GM23338 (cell line): ENCODE measurements at regions not wholly inside any gene's neighbourhood (a gene's known extent, or its start where the extent isn't known, plus 50 kb on each side); places are given as distances from the start of the nearest gene placed in this dataset.

Experiments
- ATAC-seq: fragments of 200-7000 bp; cut with Tn5 transposase; 3 replicates; pipeline ENCODE4 v1.9.1; 2020
- DNase-seq: peaks from one replicate; pipeline ENCODE4 v3.0.0-alpha.2; 2015; ENCODE audit warnings: low spot score
- H2AFZ ChIP-seq: fragments of 200-600 bp; sonication (generic); 2 replicates; pipeline ENCODE4 v1.8.0; 2016; ENCODE audit warnings: antibody characterized with exemption, mild to moderate bottlenecking, moderate library complexity
- H3F3A ChIP-seq: fragments of 200-600 bp; sonication (generic); replicated peaks from 2 replicates; pipeline ENCODE4 v1.8.0; 2017; ENCODE audit warnings: antibody characterized with exemption, mixed run types, low read depth
- H3K27ac ChIP-seq: fragments of 200-600 bp; sonication (generic); 2 replicates; pipeline ENCODE4 v1.6.1; 2016; ENCODE audit warnings: low read depth
- H3K27me3 ChIP-seq: fragments of 200-600 bp; sonication (generic); 2 replicates; pipeline ENCODE4 v1.8.0; 2016; ENCODE audit warnings: mild to moderate bottlenecking, mixed run types, moderate library complexity; ENCODE audit not compliant: insufficient read depth
- H3K36me3 ChIP-seq: fragments of 200-600 bp; sonication (generic); 2 replicates; pipeline ENCODE4 v1.8.0; 2016; ENCODE audit warnings: mild to moderate bottlenecking; ENCODE audit not compliant: insufficient read depth
- H3K4me1 ChIP-seq: fragments of 200-600 bp; sonication (generic); 2 replicates; pipeline ENCODE4 v1.8.0; 2016; ENCODE audit warnings: mild to moderate bottlenecking, moderate library complexity; ENCODE audit not compliant: insufficient read depth
- H3K4me2 ChIP-seq: fragments of 200-600 bp; sonication (generic); 2 replicates; pipeline ENCODE4 v1.7.1; 2017; ENCODE audit warnings: mixed run types
- H3K4me3 ChIP-seq: fragments of 200-600 bp; sonication (generic); 2 replicates; pipeline ENCODE4 v1.6.1; 2016; ENCODE audit warnings: mixed run types
- H3K79me2 ChIP-seq: fragments of 200-600 bp; sonication (generic); replicated peaks from 2 replicates; pipeline ENCODE4 v1.8.0; 2017; ENCODE audit warnings: mild to moderate bottlenecking; ENCODE audit not compliant: insufficient read depth
- H3K9me2 ChIP-seq: fragments of 200-600 bp; sonication (generic); 2 replicates; pipeline ENCODE4 v1.8.0; 2017; ENCODE audit not compliant: insufficient read depth
- H4K20me1 ChIP-seq: fragments of 200-600 bp; sonication (generic); replicated peaks from 2 replicates; pipeline ENCODE4 v1.8.0; 2017; ENCODE audit warnings: mild to moderate bottlenecking; ENCODE audit not compliant: insufficient read depth
- H3K27ac Mint-ChIP-seq: 2 replicates; pipeline ENCODE4 v1.8.0; 2020; ENCODE audit warnings: inconsistent platforms, mild to moderate bottlenecking, moderate library complexity, mixed read lengths
- H3K27me3 Mint-ChIP-seq: 3 replicates; pipeline ENCODE4 v1.8.0; 2022; ENCODE audit warnings: low read depth, mild to moderate bottlenecking, moderate library complexity, mixed read lengths, inconsistent platforms; ENCODE audit not compliant: insufficient read depth, poor library complexity
- H3K36me3 Mint-ChIP-seq: 3 replicates; pipeline ENCODE4 v1.8.0; 2021; ENCODE audit warnings: low read depth, mild to moderate bottlenecking, inconsistent platforms, moderate library complexity, mixed read lengths
- H3K4me1 Mint-ChIP-seq: 3 replicates; pipeline ENCODE4 v1.8.0; 2020; ENCODE audit warnings: mild to moderate bottlenecking, inconsistent platforms, mixed read lengths
- H3K4me3 Mint-ChIP-seq: 3 replicates; pipeline ENCODE4 v1.8.0; 2021; ENCODE audit warnings: moderate library complexity, mild to moderate bottlenecking, inconsistent platforms, mixed read lengths
- H3K9me3 Mint-ChIP-seq: 3 replicates; pipeline ENCODE4 v1.8.0; 2020; ENCODE audit warnings: moderate library complexity, mild to moderate bottlenecking, inconsistent platforms, mixed read lengths
- CREB1 ChIP-seq: fragments of 250-450 bp; sonication (Bioruptor Pico); IDR thresholded peaks from 2 replicates; pipeline ENCODE4 v1.5.0; 2020; ENCODE audit warnings: low read depth, mild to moderate bottlenecking, moderate library complexity
- EZH2phosphoT487 ChIP-seq: fragments of 200-600 bp; sonication (generic); IDR thresholded peaks from one replicate; pipeline ENCODE4 v1.8.1; 2018; ENCODE audit warnings: antibody characterized with exemption; ENCODE audit not compliant: unreplicated experiment
- POLR2AphosphoS5 ChIP-seq: IDR thresholded peaks from 2 replicates; pipeline ENCODE4 v1.6.1; 2016; ENCODE audit warnings: antibody characterized with exemption, low read depth
- STAT1 ChIP-seq: IDR thresholded peaks from one replicate; pipeline ENCODE4 v1.6.1; 2016; ENCODE audit warnings: antibody characterized with exemption; ENCODE audit not compliant: unreplicated experiment
- TF ChIP-seq, protein P1 (sequence below): fragments of 250-450 bp; sonication (Bioruptor Pico); IDR thresholded peaks from 2 replicates; pipeline ENCODE4 v1.5.0; 2020; ENCODE audit warnings: mild to moderate bottlenecking, moderate library complexity
- TF ChIP-seq, protein P2 (sequence below): IDR thresholded peaks from one replicate; pipeline ENCODE4 v1.6.1; 2018; ENCODE audit warnings: antibody characterized with exemption; ENCODE audit not compliant: unreplicated experiment
- TF ChIP-seq, protein P3 (sequence below), 2 experiments: fragments of 200-600 bp in 1 of 2; sonication (generic) in 1 of 2; conservative IDR thresholded peaks; 2 replicates each; pipeline versions ENCODE4 v1.5.1 to v1.6.1; 2016 to 2017; ENCODE audit warnings: antibody characterized with exemption in 2 of 2, low read depth in 2 of 2, mild to moderate bottlenecking in 2 of 2, moderate library complexity in 1 of 2

DNA sequence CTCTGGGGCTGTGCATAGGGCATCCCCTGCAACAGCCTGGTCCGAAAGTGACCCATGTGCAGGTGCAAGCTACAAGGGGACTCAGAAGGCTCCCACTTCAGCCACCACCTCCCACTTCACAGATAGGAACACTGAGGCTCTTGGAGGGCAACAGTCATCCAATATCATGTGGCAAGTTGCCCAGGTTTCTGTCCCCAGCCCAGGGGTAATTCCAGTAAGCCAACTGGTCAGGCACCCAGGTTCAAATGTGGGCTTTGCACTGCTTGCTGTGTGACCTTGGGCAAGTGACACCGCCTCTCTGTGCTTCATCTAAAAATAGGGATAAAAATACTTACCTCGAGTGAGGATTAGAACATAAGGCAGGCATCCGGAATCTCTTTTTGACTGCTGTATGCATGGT, 62.0 kb upstream of the SIRPA start (continued):
- TF ChIP-seq, protein P1, sequence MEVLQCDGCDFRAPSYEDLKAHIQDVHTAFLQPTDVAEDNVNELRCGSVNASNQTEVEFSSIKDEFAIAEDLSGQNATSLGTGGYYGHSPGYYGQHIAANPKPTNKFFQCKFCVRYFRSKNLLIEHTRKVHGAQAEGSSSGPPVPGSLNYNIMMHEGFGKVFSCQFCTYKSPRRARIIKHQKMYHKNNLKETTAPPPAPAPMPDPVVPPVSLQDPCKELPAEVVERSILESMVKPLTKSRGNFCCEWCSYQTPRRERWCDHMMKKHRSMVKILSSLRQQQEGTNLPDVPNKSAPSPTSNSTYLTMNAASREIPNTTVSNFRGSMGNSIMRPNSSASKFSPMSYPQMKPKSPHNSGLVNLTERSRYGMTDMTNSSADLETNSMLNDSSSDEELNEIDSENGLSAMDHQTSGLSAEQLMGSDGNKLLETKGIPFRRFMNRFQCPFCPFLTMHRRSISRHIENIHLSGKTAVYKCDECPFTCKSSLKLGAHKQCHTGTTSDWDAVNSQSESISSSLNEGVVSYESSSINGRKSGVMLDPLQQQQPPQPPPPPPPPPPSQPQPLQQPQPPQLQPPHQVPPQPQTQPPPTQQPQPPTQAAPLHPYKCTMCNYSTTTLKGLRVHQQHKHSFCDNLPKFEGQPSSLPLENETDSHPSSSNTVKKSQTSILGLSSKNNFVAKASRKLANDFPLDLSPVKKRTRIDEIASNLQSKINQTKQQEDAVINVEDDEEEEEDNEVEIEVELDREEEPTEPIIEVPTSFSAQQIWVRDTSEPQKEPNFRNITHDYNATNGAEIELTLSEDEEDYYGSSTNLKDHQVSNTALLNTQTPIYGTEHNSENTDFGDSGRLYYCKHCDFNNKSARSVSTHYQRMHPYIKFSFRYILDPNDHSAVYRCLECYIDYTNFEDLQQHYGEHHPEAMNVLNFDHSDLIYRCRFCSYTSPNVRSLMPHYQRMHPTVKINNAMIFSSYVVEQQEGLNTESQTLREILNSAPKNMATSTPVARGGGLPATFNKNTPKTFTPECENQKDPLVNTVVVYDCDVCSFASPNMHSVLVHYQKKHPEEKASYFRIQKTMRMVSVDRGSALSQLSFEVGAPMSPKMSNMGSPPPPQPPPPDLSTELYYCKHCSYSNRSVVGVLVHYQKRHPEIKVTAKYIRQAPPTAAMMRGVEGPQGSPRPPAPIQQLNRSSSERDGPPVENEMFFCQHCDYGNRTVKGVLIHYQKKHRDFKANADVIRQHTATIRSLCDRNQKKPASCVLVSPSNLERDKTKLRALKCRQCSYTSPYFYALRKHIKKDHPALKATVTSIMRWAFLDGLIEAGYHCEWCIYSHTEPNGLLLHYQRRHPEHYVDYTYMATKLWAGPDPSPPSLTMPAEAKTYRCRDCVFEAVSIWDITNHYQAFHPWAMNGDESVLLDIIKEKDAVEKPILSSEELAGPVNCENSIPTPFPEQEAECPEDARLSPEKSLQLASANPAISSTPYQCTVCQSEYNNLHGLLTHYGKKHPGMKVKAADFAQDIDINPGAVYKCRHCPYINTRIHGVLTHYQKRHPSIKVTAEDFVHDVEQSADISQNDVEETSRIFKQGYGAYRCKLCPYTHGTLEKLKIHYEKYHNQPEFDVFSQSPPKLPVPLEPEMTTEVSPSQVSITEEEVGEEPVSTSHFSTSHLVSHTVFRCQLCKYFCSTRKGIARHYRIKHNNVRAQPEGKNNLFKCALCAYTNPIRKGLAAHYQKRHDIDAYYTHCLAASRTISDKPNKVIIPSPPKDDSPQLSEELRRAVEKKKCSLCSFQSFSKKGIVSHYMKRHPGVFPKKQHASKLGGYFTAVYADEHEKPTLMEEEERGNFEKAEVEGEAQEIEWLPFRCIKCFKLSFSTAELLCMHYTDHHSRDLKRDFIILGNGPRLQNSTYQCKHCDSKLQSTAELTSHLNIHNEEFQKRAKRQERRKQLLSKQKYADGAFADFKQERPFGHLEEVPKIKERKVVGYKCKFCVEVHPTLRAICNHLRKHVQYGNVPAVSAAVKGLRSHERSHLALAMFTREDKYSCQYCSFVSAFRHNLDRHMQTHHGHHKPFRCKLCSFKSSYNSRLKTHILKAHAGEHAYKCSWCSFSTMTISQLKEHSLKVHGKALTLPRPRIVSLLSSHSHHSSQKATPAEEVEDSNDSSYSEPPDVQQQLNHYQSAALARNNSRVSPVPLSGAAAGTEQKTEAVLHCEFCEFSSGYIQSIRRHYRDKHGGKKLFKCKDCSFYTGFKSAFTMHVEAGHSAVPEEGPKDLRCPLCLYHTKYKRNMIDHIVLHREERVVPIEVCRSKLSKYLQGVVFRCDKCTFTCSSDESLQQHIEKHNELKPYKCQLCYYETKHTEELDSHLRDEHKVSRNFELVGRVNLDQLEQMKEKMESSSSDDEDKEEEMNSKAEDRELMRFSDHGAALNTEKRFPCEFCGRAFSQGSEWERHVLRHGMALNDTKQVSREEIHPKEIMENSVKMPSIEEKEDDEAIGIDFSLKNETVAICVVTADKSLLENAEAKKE (CRISPR knock-in tag), result no peak
- no peak for TF ChIP-seq STAT1
- TF ChIP-seq, protein P2, sequence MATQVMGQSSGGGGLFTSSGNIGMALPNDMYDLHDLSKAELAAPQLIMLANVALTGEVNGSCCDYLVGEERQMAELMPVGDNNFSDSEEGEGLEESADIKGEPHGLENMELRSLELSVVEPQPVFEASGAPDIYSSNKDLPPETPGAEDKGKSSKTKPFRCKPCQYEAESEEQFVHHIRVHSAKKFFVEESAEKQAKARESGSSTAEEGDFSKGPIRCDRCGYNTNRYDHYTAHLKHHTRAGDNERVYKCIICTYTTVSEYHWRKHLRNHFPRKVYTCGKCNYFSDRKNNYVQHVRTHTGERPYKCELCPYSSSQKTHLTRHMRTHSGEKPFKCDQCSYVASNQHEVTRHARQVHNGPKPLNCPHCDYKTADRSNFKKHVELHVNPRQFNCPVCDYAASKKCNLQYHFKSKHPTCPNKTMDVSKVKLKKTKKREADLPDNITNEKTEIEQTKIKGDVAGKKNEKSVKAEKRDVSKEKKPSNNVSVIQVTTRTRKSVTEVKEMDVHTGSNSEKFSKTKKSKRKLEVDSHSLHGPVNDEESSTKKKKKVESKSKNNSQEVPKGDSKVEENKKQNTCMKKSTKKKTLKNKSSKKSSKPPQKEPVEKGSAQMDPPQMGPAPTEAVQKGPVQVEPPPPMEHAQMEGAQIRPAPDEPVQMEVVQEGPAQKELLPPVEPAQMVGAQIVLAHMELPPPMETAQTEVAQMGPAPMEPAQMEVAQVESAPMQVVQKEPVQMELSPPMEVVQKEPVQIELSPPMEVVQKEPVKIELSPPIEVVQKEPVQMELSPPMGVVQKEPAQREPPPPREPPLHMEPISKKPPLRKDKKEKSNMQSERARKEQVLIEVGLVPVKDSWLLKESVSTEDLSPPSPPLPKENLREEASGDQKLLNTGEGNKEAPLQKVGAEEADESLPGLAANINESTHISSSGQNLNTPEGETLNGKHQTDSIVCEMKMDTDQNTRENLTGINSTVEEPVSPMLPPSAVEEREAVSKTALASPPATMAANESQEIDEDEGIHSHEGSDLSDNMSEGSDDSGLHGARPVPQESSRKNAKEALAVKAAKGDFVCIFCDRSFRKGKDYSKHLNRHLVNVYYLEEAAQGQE, result no peak
- TF ChIP-seq CREB1 (CRISPR knock-in tag), result no peak
- no peak for TF ChIP-seq EZH2phosphoT487

DNA sequence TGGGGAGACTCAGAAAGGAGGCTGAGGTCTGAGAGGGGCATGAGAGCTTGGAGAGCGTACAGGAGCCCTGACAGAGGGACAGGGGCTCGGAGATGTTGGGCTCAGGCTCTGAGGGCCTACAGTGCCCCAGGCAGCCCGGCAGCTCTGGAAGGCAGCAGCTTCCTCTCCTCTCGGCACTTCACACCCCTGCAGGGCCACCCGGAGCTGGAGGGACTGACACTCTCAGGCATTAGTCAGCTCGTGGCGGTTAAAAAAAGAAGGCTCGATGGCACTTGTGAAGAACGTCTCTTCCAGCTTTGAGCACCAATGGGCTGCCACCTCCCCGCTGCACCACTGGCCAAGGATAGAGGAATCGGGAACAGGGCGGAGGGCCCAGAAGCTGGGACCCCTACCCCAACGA, 62.6 kb upstream of the SIRPA start:
- H3K4me2 ChIP-seq, result no peak overlapping the region
- no peak overlapping the region for H3K27ac Mint-ChIP-seq

More for the DNA sequence above, 62.6 kb upstream of the SIRPA start:
- Mint-ChIP-seq H3K9me3 (no peaks in the 10 kb centered on the region), H3K36me3 (no peaks in the 10 kb centered on the region), H3K4me1 (no peaks in the 10 kb centered on the region; the same call in 2 of the 3 replicates), H3K4me3 (no peak overlapping the region), H3K27me3 (peaks cover 9% of the 10 kb centered on the region)
- Histone ChIP-seq H3K9me2 (no peaks in the 10 kb centered on the region), H3K4me1 (no peaks in the 10 kb centered on the region), H2AFZ (no peak overlapping the region), H3K27ac (no peak overlapping the region), H3K27me3 (no peaks in the 10 kb centered on the region), H4K20me1 (no peaks in the 10 kb centered on the region), H3K79me2 (no peaks in the 10 kb centered on the region), H3F3A (no peaks in the 10 kb centered on the region), H3K36me3 (no peaks in the 10 kb centered on the region), H3K4me3 (no peak overlapping the region)
- TF ChIP-seq CREB1 (CRISPR knock-in tag), result no peak
- TF ChIP-seq, protein P3, sequence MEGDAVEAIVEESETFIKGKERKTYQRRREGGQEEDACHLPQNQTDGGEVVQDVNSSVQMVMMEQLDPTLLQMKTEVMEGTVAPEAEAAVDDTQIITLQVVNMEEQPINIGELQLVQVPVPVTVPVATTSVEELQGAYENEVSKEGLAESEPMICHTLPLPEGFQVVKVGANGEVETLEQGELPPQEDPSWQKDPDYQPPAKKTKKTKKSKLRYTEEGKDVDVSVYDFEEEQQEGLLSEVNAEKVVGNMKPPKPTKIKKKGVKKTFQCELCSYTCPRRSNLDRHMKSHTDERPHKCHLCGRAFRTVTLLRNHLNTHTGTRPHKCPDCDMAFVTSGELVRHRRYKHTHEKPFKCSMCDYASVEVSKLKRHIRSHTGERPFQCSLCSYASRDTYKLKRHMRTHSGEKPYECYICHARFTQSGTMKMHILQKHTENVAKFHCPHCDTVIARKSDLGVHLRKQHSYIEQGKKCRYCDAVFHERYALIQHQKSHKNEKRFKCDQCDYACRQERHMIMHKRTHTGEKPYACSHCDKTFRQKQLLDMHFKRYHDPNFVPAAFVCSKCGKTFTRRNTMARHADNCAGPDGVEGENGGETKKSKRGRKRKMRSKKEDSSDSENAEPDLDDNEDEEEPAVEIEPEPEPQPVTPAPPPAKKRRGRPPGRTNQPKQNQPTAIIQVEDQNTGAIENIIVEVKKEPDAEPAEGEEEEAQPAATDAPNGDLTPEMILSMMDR (conservative IDR thresholded peaks at IDR 0.05; ENCODE audit: low read depth in 2 of 2), result no peak
- TF ChIP-seq POLR2AphosphoS5, result no peak
- peak; percentile 46 for ATAC-seq
- DNase-seq, result no peak
